ENCODE measurements at regions not wholly inside any gene's neighbourhood (a gene's known extent, or its start where the extent isn't known, plus 50 kb on each side); places are given as distances from the start of the nearest gene placed in this dataset.

DNA sequence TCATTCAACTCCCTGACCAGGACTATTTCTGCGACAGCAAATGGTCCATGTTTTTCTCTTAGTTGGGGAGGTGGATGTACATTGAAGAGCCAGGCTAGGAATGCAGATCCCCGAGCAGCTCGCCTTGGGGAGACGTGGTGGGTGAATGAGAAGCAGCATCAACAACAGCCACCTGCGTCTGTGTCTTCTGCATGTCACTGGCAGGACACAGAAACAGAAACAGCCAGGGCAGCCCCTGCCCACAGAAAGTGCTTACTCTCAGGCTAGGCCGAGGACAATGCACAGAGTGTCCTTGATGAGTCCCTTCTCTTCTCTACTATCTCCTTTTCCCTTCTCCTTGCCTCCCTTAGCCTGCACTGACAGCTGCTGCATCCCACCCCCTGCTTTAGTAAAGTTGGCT, 541.9 kb upstream of the CADM1 start:
- Histone ChIP-seq H3K4me2 (no peak overlapping the region), H3K36me3 (ENCODE audit: insufficient read depth) (no peaks in the 10 kb centered on the region), H3K27me3 (ENCODE audit: insufficient read depth) (no peaks in the 10 kb centered on the region), H3K27ac (ENCODE audit: low read depth) (no peak overlapping the region), H4K20me1 (replicated peaks; ENCODE audit: insufficient read depth) (no peaks in the 10 kb centered on the region), H3K4me3 (no peak overlapping the region), H3K79me2 (replicated peaks; ENCODE audit: insufficient read depth) (no peaks in the 10 kb centered on the region), H3K9me2 (ENCODE audit: insufficient read depth) (no peaks in the 10 kb centered on the region), H2AFZ (no peak overlapping the region), H3K4me1 (ENCODE audit: insufficient read depth) (no peaks in the 10 kb centered on the region; the same call in 1 of the 2 replicates), H3F3A (replicated peaks; ENCODE audit: low read depth) (no peaks in the 10 kb centered on the region)
- Mint-ChIP-seq H3K4me1 (peaks cover 17% of the 10 kb centered on the region), H3K36me3 (ENCODE audit: low read depth) (no peaks in the 10 kb centered on the region), H3K27me3 (ENCODE audit: insufficient read depth, low read depth, poor library complexity) (peaks cover 5% of the 10 kb centered on the region), H3K9me3 (no peaks in the 10 kb centered on the region), H3K4me3 (no peak overlapping the region), H3K27ac (no peak overlapping the region)
- ATAC-seq (no peak), DNase-seq (ENCODE audit: low spot score) (no peak)
- TF ChIP-seq, protein P1, sequence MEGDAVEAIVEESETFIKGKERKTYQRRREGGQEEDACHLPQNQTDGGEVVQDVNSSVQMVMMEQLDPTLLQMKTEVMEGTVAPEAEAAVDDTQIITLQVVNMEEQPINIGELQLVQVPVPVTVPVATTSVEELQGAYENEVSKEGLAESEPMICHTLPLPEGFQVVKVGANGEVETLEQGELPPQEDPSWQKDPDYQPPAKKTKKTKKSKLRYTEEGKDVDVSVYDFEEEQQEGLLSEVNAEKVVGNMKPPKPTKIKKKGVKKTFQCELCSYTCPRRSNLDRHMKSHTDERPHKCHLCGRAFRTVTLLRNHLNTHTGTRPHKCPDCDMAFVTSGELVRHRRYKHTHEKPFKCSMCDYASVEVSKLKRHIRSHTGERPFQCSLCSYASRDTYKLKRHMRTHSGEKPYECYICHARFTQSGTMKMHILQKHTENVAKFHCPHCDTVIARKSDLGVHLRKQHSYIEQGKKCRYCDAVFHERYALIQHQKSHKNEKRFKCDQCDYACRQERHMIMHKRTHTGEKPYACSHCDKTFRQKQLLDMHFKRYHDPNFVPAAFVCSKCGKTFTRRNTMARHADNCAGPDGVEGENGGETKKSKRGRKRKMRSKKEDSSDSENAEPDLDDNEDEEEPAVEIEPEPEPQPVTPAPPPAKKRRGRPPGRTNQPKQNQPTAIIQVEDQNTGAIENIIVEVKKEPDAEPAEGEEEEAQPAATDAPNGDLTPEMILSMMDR (conservative IDR thresholded peaks at IDR 0.05; ENCODE audit: low read depth in 2 of 2) = no peak
- TF ChIP-seq, protein P2, sequence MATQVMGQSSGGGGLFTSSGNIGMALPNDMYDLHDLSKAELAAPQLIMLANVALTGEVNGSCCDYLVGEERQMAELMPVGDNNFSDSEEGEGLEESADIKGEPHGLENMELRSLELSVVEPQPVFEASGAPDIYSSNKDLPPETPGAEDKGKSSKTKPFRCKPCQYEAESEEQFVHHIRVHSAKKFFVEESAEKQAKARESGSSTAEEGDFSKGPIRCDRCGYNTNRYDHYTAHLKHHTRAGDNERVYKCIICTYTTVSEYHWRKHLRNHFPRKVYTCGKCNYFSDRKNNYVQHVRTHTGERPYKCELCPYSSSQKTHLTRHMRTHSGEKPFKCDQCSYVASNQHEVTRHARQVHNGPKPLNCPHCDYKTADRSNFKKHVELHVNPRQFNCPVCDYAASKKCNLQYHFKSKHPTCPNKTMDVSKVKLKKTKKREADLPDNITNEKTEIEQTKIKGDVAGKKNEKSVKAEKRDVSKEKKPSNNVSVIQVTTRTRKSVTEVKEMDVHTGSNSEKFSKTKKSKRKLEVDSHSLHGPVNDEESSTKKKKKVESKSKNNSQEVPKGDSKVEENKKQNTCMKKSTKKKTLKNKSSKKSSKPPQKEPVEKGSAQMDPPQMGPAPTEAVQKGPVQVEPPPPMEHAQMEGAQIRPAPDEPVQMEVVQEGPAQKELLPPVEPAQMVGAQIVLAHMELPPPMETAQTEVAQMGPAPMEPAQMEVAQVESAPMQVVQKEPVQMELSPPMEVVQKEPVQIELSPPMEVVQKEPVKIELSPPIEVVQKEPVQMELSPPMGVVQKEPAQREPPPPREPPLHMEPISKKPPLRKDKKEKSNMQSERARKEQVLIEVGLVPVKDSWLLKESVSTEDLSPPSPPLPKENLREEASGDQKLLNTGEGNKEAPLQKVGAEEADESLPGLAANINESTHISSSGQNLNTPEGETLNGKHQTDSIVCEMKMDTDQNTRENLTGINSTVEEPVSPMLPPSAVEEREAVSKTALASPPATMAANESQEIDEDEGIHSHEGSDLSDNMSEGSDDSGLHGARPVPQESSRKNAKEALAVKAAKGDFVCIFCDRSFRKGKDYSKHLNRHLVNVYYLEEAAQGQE (IDR thresholded peaks at IDR 0.05; ENCODE audit: unreplicated experiment) = no peak
- TF ChIP-seq ZNF331 (CRISPR knock-in tag; IDR thresholded peaks at IDR 0.05; ENCODE audit: low read depth) = no peak
- TF ChIP-seq, protein P3, sequence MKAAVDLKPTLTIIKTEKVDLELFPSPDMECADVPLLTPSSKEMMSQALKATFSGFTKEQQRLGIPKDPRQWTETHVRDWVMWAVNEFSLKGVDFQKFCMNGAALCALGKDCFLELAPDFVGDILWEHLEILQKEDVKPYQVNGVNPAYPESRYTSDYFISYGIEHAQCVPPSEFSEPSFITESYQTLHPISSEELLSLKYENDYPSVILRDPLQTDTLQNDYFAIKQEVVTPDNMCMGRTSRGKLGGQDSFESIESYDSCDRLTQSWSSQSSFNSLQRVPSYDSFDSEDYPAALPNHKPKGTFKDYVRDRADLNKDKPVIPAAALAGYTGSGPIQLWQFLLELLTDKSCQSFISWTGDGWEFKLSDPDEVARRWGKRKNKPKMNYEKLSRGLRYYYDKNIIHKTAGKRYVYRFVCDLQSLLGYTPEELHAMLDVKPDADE (IDR thresholded peaks at IDR 0.05) = no peak
- TF ChIP-seq STAT1 (IDR thresholded peaks at IDR 0.05; ENCODE audit: unreplicated experiment) = no peak
- TF ChIP-seq, protein P4, sequence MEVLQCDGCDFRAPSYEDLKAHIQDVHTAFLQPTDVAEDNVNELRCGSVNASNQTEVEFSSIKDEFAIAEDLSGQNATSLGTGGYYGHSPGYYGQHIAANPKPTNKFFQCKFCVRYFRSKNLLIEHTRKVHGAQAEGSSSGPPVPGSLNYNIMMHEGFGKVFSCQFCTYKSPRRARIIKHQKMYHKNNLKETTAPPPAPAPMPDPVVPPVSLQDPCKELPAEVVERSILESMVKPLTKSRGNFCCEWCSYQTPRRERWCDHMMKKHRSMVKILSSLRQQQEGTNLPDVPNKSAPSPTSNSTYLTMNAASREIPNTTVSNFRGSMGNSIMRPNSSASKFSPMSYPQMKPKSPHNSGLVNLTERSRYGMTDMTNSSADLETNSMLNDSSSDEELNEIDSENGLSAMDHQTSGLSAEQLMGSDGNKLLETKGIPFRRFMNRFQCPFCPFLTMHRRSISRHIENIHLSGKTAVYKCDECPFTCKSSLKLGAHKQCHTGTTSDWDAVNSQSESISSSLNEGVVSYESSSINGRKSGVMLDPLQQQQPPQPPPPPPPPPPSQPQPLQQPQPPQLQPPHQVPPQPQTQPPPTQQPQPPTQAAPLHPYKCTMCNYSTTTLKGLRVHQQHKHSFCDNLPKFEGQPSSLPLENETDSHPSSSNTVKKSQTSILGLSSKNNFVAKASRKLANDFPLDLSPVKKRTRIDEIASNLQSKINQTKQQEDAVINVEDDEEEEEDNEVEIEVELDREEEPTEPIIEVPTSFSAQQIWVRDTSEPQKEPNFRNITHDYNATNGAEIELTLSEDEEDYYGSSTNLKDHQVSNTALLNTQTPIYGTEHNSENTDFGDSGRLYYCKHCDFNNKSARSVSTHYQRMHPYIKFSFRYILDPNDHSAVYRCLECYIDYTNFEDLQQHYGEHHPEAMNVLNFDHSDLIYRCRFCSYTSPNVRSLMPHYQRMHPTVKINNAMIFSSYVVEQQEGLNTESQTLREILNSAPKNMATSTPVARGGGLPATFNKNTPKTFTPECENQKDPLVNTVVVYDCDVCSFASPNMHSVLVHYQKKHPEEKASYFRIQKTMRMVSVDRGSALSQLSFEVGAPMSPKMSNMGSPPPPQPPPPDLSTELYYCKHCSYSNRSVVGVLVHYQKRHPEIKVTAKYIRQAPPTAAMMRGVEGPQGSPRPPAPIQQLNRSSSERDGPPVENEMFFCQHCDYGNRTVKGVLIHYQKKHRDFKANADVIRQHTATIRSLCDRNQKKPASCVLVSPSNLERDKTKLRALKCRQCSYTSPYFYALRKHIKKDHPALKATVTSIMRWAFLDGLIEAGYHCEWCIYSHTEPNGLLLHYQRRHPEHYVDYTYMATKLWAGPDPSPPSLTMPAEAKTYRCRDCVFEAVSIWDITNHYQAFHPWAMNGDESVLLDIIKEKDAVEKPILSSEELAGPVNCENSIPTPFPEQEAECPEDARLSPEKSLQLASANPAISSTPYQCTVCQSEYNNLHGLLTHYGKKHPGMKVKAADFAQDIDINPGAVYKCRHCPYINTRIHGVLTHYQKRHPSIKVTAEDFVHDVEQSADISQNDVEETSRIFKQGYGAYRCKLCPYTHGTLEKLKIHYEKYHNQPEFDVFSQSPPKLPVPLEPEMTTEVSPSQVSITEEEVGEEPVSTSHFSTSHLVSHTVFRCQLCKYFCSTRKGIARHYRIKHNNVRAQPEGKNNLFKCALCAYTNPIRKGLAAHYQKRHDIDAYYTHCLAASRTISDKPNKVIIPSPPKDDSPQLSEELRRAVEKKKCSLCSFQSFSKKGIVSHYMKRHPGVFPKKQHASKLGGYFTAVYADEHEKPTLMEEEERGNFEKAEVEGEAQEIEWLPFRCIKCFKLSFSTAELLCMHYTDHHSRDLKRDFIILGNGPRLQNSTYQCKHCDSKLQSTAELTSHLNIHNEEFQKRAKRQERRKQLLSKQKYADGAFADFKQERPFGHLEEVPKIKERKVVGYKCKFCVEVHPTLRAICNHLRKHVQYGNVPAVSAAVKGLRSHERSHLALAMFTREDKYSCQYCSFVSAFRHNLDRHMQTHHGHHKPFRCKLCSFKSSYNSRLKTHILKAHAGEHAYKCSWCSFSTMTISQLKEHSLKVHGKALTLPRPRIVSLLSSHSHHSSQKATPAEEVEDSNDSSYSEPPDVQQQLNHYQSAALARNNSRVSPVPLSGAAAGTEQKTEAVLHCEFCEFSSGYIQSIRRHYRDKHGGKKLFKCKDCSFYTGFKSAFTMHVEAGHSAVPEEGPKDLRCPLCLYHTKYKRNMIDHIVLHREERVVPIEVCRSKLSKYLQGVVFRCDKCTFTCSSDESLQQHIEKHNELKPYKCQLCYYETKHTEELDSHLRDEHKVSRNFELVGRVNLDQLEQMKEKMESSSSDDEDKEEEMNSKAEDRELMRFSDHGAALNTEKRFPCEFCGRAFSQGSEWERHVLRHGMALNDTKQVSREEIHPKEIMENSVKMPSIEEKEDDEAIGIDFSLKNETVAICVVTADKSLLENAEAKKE (CRISPR knock-in tag; IDR thresholded peaks at IDR 0.05) = no peak
- TF ChIP-seq POLR2AphosphoS5 (IDR thresholded peaks at IDR 0.05; ENCODE audit: low read depth) = no peak
- TF ChIP-seq CREB1 (CRISPR knock-in tag; IDR thresholded peaks at IDR 0.05; ENCODE audit: low read depth) = no peak
- TF ChIP-seq EZH2 (IDR thresholded peaks at IDR 0.05; ENCODE audit: low read depth, unreplicated experiment) = no peak
- no peak for TF ChIP-seq JUNB (IDR thresholded peaks at IDR 0.05; ENCODE audit: unreplicated experiment)
- TF ChIP-seq ZNF114 (CRISPR knock-in tag; IDR thresholded peaks at IDR 0.05) = no peak
- TF ChIP-seq NANOG (IDR thresholded peaks at IDR 0.05; ENCODE audit: borderline replicate concordance) = no peak
- TF ChIP-seq EZH2phosphoT487 (IDR thresholded peaks at IDR 0.05; ENCODE audit: unreplicated experiment) = no peak
